Stomach smooth muscle (tissue), 2 donors: ENCODE measurements at regions not wholly inside any gene's neighbourhood (a gene's known extent, or its start where the extent isn't known, plus 50 kb on each side); places are given as distances from the start of the nearest gene placed in this dataset.

Experiments
- H3K27ac ChIP-seq: one replicate; pipeline ENCODE4 v1.7.0; 2013; ENCODE audit warnings: mild to moderate bottlenecking, low read length, inconsistent platforms
- H3K27me3 ChIP-seq, 2 donors: one replicate each; pipeline ENCODE4 v1.7.0; 2013; ENCODE audit warnings: low read length in 2 of 2; ENCODE audit not compliant: insufficient read depth in 2 of 2, control insufficient read depth in 1 of 2
- H3K36me3 ChIP-seq, 2 donors: one replicate each; pipeline ENCODE4 v1.7.0; 2013; ENCODE audit warnings: low read length in 2 of 2; ENCODE audit not compliant: control insufficient read depth in 2 of 2, insufficient read depth in 2 of 2
- H3K4me1 ChIP-seq: one replicate; pipeline ENCODE4 v1.7.0; 2013; ENCODE audit warnings: low read length; ENCODE audit not compliant: control insufficient read depth, insufficient read depth
- H3K4me3 ChIP-seq, 2 donors: one replicate each; pipeline ENCODE4 v1.7.0; 2013; ENCODE audit warnings: low read length in 2 of 2
- H3K9ac ChIP-seq, 2 donors: one replicate each; pipeline ENCODE4 v1.7.0; 2013; ENCODE audit warnings: low read length in 2 of 2, mild to moderate bottlenecking in 1 of 2
- H3K9me3 ChIP-seq, 2 donors: one replicate each; pipeline ENCODE4 v1.7.0; 2013; ENCODE audit warnings: low read length in 2 of 2; ENCODE audit not compliant: control insufficient read depth in 2 of 2
- donor health status: healthy.
- donor health status: Pancreatic carcinoma.

DNA sequence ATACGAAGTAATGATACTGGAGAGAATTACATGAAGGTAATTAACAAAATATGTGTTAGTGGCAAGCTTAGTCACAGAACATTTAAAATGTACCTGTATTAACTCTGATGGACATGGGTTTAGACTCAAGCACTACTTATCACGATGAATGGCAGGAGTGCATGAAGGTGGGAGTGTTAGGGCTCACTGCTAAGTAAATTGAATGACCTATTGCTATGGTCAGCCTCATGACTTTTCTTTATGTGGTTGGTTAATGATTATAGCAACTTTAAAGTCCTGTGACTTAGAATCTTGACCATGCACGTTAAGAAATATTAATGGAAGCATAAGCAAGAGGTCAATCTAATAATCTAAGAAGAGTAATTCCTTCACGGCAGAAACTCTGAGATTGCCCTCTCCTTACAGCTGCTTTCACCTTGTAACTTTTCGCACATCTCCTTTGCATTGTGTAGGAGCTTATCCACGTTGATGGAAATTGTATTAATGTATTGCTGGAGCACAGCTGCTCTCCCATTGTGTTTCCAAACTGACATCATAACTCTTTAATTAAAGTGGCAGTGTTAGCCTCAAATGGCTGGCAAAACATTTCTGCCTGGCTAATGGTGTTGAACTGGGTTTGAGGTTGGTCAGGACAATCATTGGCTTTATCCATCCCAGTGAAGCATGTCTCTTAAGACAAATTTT, 114.5 kb downstream of the RXFP2 start:
- H3K9me3 ChIP-seq = no peaks in the 10 kb centered on the region
- H3K4me1 ChIP-seq = no peaks in the 10 kb centered on the region
- H3K4me3 ChIP-seq = no peak overlapping the region
- no peaks in the 10 kb centered on the region for H3K36me3 ChIP-seq
- no peaks in the 10 kb centered on the region for H3K27me3 ChIP-seq
- H3K9ac ChIP-seq = no peak overlapping the region
- no peak overlapping the region for H3K27ac ChIP-seq

DNA sequence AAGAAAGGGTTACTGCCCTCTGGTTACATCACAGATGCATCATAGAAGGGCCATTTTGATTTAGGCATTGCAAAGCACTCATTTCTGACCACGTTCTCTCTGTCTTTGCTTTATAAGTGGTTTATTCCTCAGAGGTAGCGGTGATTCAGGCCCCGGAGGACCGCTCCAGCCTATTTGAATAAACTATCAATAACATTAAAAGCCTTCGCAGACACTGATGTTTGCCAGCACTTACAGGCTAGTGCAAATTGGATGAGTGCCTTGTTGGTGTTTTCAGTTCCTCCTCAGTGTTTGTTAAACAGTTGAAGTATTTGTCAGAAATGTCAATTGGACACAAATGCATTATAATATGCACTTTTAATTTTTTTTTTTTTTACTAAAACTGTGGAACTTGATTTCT, 120.2 kb downstream of the RXFP2 start:
- no peak overlapping the region for H3K9ac ChIP-seq
- no peaks in the 10 kb centered on the region for H3K9me3 ChIP-seq
- H3K36me3 ChIP-seq = no peaks in the 10 kb centered on the region
- no peaks in the 10 kb centered on the region for H3K27me3 ChIP-seq
- peak overlapping the region in 1 of 2 donors; percentile 62 for H3K4me3 ChIP-seq
- peaks cover 8% of the 10 kb centered on the region for H3K4me1 ChIP-seq
- H3K27ac ChIP-seq = peak overlapping the region; percentile 73

DNA sequence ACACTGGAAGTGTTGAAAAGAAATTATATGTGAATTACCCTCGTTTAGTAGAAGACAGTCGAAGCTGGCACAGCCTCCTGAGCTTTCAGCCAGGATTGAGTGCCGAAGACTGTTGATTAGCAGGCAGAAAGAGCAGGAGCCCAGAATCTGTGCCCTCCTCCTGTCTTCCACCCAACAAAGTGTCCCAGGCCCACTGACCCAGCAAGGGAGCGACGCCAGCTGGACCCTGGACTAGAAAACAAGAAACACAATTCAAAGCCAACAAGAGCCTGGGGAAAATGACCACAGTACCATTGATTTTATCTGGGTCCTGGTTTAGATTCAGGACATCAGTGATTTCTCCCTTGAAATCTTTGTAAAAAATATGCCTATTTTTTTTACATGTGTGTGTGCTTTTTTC, 120.7 kb downstream of the RXFP2 start:
- H3K27ac ChIP-seq = peak overlapping the region; percentile 73
- no peaks in the 10 kb centered on the region for H3K27me3 ChIP-seq
- H3K4me3 ChIP-seq = peak overlapping the region; percentile 17 to 62
- no peaks in the 10 kb centered on the region for H3K36me3 ChIP-seq
- H3K9ac ChIP-seq = no peak overlapping the region
- no peaks in the 10 kb centered on the region for H3K9me3 ChIP-seq
- H3K4me1 ChIP-seq = peaks cover 8% of the 10 kb centered on the region

DNA sequence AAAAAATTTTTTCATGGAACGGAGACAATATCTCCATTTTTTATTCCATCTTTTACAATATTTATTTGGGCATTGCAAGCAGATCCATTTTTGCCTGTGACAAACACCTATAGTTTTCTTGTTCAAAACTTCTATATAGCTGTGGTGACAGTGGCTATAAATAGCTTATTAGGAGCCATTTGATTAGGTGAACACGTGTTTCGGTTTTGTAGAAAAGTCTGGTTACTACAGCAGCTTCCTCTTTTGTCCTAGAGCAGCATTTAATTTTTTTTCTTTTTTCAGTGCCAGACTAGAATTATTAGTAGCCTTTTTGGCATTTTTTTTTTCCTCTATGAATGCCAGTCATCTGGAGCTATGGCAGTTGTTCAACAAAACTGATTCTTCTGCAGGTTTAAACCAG, 123.5 kb downstream of the RXFP2 start:
- Histone ChIP-seq H3K27ac (no peak overlapping the region), H3K4me3 (no peak overlapping the region), H3K36me3 (no peaks in the 10 kb centered on the region), H3K9ac (no peak overlapping the region), H3K4me1 (peaks cover 8% of the 10 kb centered on the region), H3K27me3 (no peaks in the 10 kb centered on the region), H3K9me3 (no peaks in the 10 kb centered on the region)

DNA sequence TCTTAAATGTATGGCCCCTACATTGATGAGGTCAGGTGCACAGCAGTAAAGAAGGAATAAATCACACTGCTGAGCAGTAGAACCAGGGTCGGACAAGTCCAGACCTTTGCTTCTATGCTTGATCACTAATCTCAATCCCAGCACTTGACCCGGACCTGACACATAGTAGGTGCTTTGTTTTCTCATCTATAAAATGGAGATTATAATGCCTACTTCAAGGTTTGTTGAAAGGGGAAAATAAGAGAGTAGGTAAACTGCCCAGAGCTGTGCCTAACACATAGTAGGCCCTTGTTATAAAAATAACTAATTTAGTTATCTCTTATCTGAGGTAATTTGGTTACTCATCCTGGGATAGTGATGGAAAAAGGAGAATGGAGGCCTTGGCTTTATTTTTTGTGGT, 125.0 kb downstream of the RXFP2 start:
- no peak overlapping the region for H3K27ac ChIP-seq
- no peak overlapping the region for H3K4me3 ChIP-seq
- H3K27me3 ChIP-seq = no peaks in the 10 kb centered on the region
- H3K9ac ChIP-seq = no peak overlapping the region
- H3K36me3 ChIP-seq = no peaks in the 10 kb centered on the region
- H3K4me1 ChIP-seq = peaks cover 8% of the 10 kb centered on the region
- no peaks in the 10 kb centered on the region for H3K9me3 ChIP-seq

DNA sequence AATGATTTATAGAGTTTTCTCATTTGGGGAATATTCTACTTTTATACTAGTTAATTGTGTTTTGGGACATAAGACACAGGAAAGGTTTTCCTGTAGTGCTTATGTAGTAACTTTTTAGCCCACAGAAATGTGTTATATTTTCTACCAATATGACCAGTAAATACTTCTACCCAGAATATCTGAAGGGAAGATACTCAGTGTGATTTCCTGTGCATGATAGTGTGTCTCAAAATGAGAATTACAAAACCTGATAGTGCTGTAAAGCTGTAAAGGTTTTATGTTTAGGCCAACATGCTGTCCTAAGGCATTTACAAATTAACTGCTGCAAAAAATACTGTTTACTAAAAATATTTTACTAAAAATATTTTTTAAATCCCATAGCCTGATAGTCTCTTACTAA, 126.8 kb downstream of the RXFP2 start:
- no peaks in the 10 kb centered on the region for H3K4me1 ChIP-seq
- no peaks in the 10 kb centered on the region for H3K36me3 ChIP-seq
- no peak overlapping the region for H3K4me3 ChIP-seq

DNA sequence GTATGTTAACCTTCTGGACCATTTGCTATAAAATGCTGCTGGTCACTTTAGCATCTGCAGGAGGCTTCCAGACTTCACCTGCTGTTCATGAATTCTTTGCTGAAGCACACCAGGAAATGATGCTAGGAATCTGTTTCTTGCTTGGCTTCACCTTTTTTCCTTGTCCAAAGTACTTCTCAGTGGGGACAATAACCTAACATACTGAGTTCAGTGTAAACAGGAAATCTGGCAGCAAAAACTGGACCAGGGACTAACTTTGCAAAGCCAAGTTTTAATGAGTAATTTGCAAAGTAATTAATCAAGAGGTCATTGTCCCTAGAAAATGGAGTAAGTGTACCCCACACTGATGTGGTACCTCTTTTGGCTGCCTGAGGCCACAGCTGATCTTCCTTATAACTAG, 128.4 kb downstream of the RXFP2 start:
- no peak overlapping the region for H3K4me3 ChIP-seq
- H3K9me3 ChIP-seq = no peaks in the 10 kb centered on the region
- no peaks in the 10 kb centered on the region for H3K27me3 ChIP-seq
- no peaks in the 10 kb centered on the region for H3K36me3 ChIP-seq
- H3K9ac ChIP-seq = no peak overlapping the region
- no peaks in the 10 kb centered on the region for H3K4me1 ChIP-seq
- no peak overlapping the region for H3K27ac ChIP-seq

More for the DNA sequence above, 126.8 kb downstream of the RXFP2 start:
- Histone ChIP-seq H3K9ac (no peak overlapping the region), H3K27me3 (no peaks in the 10 kb centered on the region), H3K9me3 (no peaks in the 10 kb centered on the region), H3K27ac (no peak overlapping the region)

DNA sequence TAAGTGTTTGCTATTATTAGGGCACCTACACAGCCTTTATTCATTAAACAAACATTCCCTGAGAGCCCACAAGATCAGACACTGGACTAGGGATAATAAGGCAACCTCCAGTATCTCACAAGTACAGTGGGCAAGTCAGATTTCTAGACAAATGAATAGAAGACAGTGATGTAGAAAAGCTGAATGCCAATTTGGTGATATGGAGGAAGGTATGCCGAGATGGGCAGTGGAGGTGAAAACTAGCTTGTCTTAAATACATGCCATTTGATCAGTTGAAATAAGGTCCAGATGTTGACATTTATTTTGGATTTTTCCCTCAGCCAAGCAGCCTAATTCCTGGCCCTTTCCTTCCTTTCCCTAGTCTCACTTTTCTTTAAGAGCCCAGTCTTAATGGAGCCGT, 130.3 kb downstream of the RXFP2 start:
- H3K36me3 ChIP-seq = no peaks in the 10 kb centered on the region
- H3K4me3 ChIP-seq = no peak overlapping the region
- no peaks in the 10 kb centered on the region for H3K27me3 ChIP-seq
- H3K27ac ChIP-seq = no peak overlapping the region
- H3K9ac ChIP-seq = no peak overlapping the region
- no peaks in the 10 kb centered on the region for H3K4me1 ChIP-seq
- H3K9me3 ChIP-seq = no peaks in the 10 kb centered on the region

DNA sequence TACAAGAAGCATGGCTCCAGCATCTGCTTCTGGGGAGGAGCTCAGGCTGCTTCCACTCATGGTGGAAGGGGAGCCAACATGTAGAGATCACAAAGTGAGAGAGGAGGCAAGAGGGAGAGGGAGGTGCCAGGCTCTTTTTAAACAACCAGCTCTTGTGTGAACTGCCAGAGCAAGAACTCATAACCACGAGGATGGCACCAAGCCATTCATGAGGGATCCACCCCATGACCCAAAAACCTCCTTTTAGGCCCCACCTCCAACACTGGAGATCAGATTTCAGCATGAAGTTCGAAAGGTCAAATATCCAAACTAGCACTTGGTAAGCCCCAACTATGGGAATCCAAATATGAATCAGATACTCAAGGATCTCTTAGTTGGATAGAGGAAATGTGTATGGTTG, 131.2 kb downstream of the RXFP2 start:
- Histone ChIP-seq H3K9me3 (no peaks in the 10 kb centered on the region), H3K9ac (no peak overlapping the region), H3K27ac (no peak overlapping the region), H3K4me1 (no peaks in the 10 kb centered on the region), H3K36me3 (no peaks in the 10 kb centered on the region), H3K27me3 (no peaks in the 10 kb centered on the region), H3K4me3 (no peak overlapping the region)

DNA sequence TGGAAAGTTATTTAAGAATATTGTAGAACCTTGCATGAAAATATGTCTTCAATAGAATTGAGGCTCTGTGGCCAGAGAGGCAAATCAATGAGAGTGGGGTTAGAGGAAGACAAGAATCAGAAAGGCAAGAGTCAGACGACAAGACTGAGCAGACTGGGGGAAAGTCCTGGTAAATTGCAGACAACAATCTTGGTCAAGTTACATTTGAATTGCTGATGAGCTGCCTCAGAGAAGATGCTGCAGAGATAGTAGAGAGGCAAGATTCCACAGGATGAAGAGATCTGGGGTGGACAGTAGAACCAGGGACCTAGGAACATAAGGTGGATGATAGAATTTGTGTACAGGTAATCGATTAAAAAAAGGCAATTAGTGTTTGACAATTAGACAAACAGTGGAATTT, 133.8 kb downstream of the RXFP2 start:
- Histone ChIP-seq H3K4me3 (no peak overlapping the region), H3K4me1 (no peaks in the 10 kb centered on the region), H3K27ac (no peak overlapping the region), H3K9me3 (no peaks in the 10 kb centered on the region), H3K27me3 (no peaks in the 10 kb centered on the region), H3K36me3 (no peaks in the 10 kb centered on the region), H3K9ac (no peak overlapping the region)

DNA sequence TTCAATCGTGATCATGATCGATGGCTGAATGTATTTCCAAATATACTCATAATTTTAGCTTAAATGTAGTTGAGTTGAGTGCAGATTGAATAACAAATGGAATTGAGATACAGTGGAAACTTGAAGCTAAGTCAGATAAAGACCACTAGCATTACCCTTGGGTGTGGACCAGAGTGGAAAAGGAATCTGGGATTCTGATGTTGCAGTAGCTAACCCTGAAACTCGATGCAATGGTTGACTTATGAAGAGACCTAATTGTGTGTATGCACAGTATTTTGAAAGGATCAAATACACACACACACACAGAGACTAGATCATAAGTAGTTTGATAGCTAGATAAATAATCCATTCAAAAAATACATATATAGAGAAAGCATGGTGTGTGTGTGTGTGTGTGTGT, 135.8 kb downstream of the RXFP2 start:
- no peak overlapping the region for H3K4me3 ChIP-seq

More for the DNA sequence above, 135.8 kb downstream of the RXFP2 start:
- H3K27me3 ChIP-seq = no peaks in the 10 kb centered on the region
- peaks cover 2% of the 10 kb centered on the region for H3K4me1 ChIP-seq
- no peaks in the 10 kb centered on the region for H3K36me3 ChIP-seq
- H3K9ac ChIP-seq = no peak overlapping the region
- H3K27ac ChIP-seq = no peak overlapping the region
- no peaks in the 10 kb centered on the region for H3K9me3 ChIP-seq
